Adipocyte (in vitro differentiated cells): ENCODE measurements at regions not wholly inside any gene's neighbourhood (a gene's known extent, or its start where the extent isn't known, plus 50 kb on each side); places are given as distances from the start of the nearest gene placed in this dataset.
A peak's percentile ranks its signal among the peaks of the same experiment; 100 is the strongest.

ENCODE experiments used
- DNase-seq: peaks from one replicate; pipeline ENCODE4 v3.0.0-alpha.2; 2015; ENCODE audit warnings: low read depth
- H3K27me3 ChIP-seq: replicated peaks from 2 replicates; pipeline ENCODE4 v1.7.0; 2013; ENCODE audit warnings: mild to moderate bottlenecking, low read length, moderate library complexity; ENCODE audit not compliant: control insufficient read depth, insufficient read depth
- H3K36me3 ChIP-seq: 2 replicates; pipeline ENCODE4 v1.7.0; 2013; ENCODE audit warnings: low read length, mild to moderate bottlenecking, moderate library complexity; ENCODE audit not compliant: control insufficient read depth, insufficient read depth, severe bottlenecking
- H3K4me1 ChIP-seq: 2 replicates; pipeline ENCODE4 v1.7.0; 2013; ENCODE audit warnings: mild to moderate bottlenecking, low read length, moderate library complexity; ENCODE audit not compliant: control insufficient read depth, insufficient read depth
- H3K4me3 ChIP-seq: 2 replicates; pipeline ENCODE4 v1.7.0; 2013; ENCODE audit warnings: mild to moderate bottlenecking, low read length, moderate library complexity
- H3K9ac ChIP-seq: 2 replicates; pipeline ENCODE4 v1.7.0; 2013; ENCODE audit warnings: mild to moderate bottlenecking, low read length, moderate library complexity
- H3K9me3 ChIP-seq: 2 replicates; pipeline ENCODE4 v1.7.0; 2013; ENCODE audit warnings: mild to moderate bottlenecking, low read length, moderate library complexity; ENCODE audit not compliant: control insufficient read depth

DNA sequence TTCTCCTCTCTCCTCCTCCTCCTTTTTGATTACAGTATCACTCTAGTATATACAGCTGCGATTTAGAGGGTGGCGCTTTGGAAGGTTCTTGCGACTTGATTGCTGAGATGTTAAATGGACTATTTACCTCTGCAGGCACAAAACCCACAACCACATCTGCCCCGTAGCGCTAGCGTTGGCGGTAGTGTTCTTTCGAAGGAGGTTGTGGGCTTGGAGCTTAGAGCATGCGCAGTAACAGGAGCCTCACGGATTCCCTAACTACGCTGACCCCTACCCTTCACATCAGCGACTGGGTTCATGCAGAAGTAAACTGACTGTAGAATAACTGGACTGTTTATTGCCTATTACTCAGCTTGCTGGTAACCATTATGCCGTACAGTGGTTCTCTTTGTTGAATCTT lies 58.0 kb downstream of the CGGBP1 start:
- peak; percentile 7 for DNase-seq
- H3K9ac ChIP-seq, result peak overlapping the region; percentile 52
- H3K27me3 ChIP-seq, result no peaks in the 10 kb centered on the region
- H3K4me3 ChIP-seq, result peak overlapping the region; percentile 74
- H3K9me3 ChIP-seq, result no peaks in the 10 kb centered on the region
- no peaks in the 10 kb centered on the region for H3K4me1 ChIP-seq
- no peaks in the 10 kb centered on the region for H3K36me3 ChIP-seq

DNA sequence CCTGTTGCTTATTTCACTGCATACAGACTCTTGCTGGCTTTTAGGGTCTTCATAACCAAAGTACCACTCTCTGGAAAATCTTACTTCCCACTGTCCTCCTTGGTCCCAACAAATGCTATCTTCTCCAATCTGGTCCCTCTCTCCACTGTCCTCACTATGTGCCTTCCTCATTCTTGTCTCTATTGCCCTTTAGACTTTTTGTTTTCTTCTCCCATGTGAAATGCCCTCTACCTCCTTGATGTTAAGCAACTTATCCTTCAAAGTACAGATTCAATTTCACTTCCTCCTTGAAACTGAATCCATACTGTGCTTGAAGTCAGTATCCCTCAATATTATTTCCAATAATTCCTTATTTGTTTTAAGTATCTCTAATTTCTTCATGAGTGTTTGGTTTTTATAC lies 60.8 kb downstream of the CGGBP1 start:
- DNase-seq, result no peak
- H3K4me3 ChIP-seq, result no peak overlapping the region
- no peaks in the 10 kb centered on the region for H3K36me3 ChIP-seq
- H3K4me1 ChIP-seq, result no peaks in the 10 kb centered on the region
- H3K27me3 ChIP-seq, result no peaks in the 10 kb centered on the region
- H3K9ac ChIP-seq, result no peak overlapping the region
- no peaks in the 10 kb centered on the region for H3K9me3 ChIP-seq

DNA sequence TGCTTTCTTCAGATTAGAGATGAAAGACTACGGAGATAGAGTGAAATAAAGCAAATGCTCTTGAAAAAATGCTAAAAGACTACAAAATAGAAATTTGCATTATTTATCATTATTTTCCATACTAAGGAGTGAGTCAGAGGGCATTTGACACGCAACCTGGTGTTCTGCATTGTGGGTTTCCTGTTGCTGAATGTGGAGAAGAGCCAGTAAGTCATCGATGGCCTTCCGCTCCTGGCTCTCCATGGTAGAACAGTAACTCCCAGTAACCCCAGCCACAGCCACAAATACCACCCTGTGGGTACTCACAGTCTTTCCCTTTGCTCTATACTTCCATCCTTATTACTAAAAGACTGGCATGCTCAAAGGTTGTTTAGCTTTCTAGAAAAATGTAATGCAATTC lies 61.5 kb downstream of the CGGBP1 start:
- H3K4me1 ChIP-seq, result no peaks in the 10 kb centered on the region
- no peak overlapping the region for H3K9ac ChIP-seq
- no peaks in the 10 kb centered on the region for H3K36me3 ChIP-seq
- no peaks in the 10 kb centered on the region for H3K27me3 ChIP-seq
- no peaks in the 10 kb centered on the region for H3K9me3 ChIP-seq
- no peak for DNase-seq
- H3K4me3 ChIP-seq, result no peak overlapping the region

DNA sequence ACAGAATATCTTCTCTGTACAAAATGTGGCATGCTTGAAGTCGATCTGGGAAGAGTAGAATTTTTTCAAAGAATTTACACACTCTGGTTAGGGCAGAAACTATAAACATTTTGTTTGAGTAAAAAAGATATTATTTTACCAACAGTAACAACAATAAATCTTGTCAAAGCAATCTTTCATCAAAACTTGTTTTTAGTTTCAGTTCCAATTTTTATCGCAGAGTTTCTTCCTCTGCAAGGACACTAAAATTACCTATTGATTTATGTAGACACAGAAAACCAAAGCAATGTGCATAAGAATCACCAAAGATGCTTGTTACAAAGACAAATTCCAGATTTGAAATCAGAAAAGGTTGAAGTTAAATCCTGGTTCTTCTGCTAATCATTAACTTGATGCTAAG lies 61.9 kb downstream of the CGGBP1 start:
- Histone ChIP-seq H3K4me3 (no peak overlapping the region), H3K36me3 (no peaks in the 10 kb centered on the region), H3K4me1 (no peaks in the 10 kb centered on the region), H3K9me3 (no peaks in the 10 kb centered on the region), H3K27me3 (no peaks in the 10 kb centered on the region), H3K9ac (no peak overlapping the region)
- DNase-seq, result no peak

DNA sequence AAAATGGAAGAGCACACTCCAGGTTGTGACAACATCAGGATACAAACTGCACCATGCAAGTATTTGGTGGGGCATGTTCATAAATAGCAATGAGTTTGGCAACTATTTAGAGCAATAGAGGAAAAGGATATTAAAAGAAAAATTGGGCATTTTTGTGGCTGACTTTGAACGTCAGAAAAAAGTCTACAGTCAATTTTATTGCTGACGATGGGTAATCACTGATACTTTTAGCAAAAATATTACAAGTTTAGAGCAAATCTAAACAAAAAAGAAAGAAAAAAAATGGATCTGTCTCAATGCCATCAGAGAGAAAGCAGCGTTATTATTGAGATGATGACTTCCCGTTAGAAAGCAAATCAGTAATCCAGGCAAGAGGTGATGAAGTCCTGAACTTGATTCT lies 65.2 kb downstream of the CGGBP1 start:
- no peaks in the 10 kb centered on the region for H3K36me3 ChIP-seq
- no peaks in the 10 kb centered on the region for H3K9me3 ChIP-seq
- H3K9ac ChIP-seq, result no peak overlapping the region
- H3K27me3 ChIP-seq, result no peaks in the 10 kb centered on the region
- H3K4me1 ChIP-seq, result no peaks in the 10 kb centered on the region
- no peak overlapping the region for H3K4me3 ChIP-seq
- DNase-seq, result no peak

DNA sequence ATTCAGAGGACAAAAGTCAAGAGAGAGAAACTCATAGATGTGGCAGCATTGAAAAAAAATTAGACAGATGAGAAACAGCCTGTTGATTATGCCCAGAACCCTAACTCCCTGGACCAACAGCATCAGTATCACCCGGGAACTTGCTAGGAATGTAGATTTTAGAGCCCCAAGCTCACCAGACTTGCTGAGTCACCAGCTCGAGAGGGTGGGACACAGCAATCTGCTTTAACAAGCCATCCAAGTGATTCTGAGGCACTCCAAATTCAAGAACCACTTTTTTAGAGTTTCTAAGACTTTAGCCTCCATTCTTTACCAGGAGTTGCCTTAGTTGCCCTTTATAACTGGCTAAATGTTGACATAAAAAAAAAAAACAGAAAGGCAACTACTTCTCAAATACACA lies 70.9 kb downstream of the CGGBP1 start:
- Histone ChIP-seq H3K9me3 (no peaks in the 10 kb centered on the region), H3K4me3 (no peak overlapping the region), H3K36me3 (no peaks in the 10 kb centered on the region), H3K4me1 (no peaks in the 10 kb centered on the region), H3K27me3 (no peaks in the 10 kb centered on the region), H3K9ac (no peak overlapping the region)
- peak; percentile 7 for DNase-seq

DNA sequence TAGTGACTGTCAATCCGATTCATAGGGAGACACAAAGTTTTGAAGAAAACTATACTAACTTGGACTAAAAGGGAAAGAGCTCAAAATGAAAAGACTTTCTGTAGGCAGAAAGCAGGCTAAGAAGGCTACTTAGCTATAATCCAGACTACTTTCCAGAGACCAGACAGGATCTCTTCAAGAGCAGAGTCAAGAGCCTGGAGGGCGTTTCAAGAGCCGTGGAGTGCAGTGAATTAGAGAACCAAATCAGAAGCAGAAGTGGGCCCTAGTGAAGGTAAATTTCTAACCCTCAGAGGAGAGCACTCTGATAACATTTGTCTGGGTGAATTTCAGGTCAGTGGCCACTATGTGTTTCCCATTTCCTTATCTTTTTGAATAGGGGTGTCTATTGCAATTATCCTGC lies 76.4 kb downstream of the CGGBP1 start:
- Histone ChIP-seq H3K36me3 (no peaks in the 10 kb centered on the region), H3K9ac (no peak overlapping the region), H3K27me3 (no peaks in the 10 kb centered on the region), H3K4me1 (peaks cover 6% of the 10 kb centered on the region), H3K4me3 (no peak overlapping the region), H3K9me3 (peaks cover 10% of the 10 kb centered on the region)
- DNase-seq, result no peak

DNA sequence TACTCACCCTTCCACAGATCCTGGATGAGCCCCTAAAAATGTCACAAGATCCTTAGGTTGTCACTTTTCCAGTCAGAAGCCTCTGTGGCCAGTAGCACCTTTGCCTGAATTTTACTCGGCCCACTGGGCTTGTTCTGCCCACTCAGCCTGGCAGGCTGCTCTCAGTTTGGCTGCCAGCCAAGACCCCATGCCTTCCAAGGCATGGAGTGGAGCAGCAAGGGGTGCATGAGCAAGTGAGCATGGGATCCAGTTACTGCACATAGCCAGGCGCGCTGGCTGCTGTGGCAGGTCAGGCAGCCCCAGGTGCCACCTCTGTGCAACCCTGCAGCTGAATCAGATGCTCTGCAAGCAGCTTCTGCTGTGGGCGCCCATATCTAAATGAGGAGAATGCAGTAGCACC lies 79.3 kb downstream of the CGGBP1 start:
- peaks cover 6% of the 10 kb centered on the region for H3K4me1 ChIP-seq
- H3K9ac ChIP-seq, result no peak overlapping the region
- no peak for DNase-seq
- H3K36me3 ChIP-seq, result no peaks in the 10 kb centered on the region
- no peak overlapping the region for H3K4me3 ChIP-seq
- H3K27me3 ChIP-seq, result no peaks in the 10 kb centered on the region
- peaks cover 10% of the 10 kb centered on the region for H3K9me3 ChIP-seq

DNA sequence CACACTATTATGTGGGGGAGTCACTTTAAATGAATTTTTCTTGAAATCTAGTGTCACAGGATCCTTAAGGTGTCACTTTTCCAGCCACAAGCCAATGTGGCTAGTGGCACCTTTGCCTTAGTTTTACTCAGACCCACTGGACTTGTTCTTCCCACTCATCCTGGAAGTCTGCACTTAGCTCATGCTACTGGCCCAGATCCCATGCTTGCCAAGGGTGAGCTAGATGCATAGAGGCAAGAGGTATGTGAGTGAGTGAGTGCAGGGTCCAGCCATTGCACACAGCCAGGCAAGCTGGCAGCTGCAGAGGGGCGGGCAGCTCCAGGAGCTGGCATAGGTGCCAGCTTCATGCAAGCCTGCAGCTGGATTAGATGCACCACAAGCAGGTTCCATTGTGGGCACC lies 81.0 kb downstream of the CGGBP1 start:
- no peak overlapping the region for H3K4me3 ChIP-seq
- H3K9ac ChIP-seq, result no peak overlapping the region
- peaks cover 10% of the 10 kb centered on the region for H3K9me3 ChIP-seq
- H3K4me1 ChIP-seq, result peaks cover 6% of the 10 kb centered on the region
- H3K36me3 ChIP-seq, result no peaks in the 10 kb centered on the region
- DNase-seq, result no peak
- H3K27me3 ChIP-seq, result peaks cover 3% of the 10 kb centered on the region

DNA sequence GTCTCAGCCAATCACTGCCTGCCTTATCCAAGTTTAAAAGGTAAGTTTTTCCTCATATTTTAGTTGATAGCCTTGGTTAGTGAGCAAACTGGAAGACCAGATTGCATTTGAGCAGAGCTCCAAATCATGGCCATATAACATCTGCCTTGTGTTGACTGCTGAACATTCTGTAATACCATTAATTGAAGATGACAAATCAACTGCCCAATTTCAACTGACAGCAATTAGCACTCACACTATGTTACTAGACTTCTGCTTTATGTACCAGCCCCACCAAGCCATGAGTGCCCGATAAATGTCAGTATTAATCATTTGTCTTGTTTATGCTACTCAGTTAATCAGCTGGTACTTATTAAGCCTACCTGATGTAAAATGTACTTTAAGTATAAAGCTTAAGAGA lies 83.1 kb downstream of the CGGBP1 start:
- DNase-seq, result no peak
- Histone ChIP-seq H3K36me3 (no peaks in the 10 kb centered on the region), H3K4me1 (peaks cover 6% of the 10 kb centered on the region), H3K27me3 (peaks cover 3% of the 10 kb centered on the region), H3K9me3 (peaks cover 10% of the 10 kb centered on the region), H3K4me3 (no peak overlapping the region), H3K9ac (no peak overlapping the region)

DNA sequence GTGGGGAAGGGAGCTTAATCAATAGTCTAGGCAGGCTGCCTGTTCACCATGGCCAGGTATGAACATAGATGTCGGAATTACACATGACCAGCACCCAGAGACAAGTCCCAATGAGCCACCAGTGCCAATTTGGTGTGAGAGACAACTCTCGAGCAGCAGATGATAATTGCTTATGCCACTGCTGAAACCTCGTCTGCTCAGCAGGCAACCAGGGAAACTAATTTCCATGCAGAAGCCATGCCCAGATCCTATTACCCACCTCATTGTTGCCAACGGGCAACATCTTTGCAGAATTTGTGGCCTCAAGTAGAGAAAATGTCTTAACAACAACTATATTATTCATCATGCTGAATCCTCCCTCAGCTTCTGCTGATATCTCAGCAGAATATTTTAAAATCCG lies 84.9 kb downstream of the CGGBP1 start:
- Histone ChIP-seq H3K9ac (no peak overlapping the region), H3K9me3 (no peaks in the 10 kb centered on the region), H3K27me3 (peaks cover 3% of the 10 kb centered on the region), H3K4me1 (peaks cover 6% of the 10 kb centered on the region), H3K36me3 (no peaks in the 10 kb centered on the region), H3K4me3 (no peak overlapping the region)
- DNase-seq, result no peak

DNA sequence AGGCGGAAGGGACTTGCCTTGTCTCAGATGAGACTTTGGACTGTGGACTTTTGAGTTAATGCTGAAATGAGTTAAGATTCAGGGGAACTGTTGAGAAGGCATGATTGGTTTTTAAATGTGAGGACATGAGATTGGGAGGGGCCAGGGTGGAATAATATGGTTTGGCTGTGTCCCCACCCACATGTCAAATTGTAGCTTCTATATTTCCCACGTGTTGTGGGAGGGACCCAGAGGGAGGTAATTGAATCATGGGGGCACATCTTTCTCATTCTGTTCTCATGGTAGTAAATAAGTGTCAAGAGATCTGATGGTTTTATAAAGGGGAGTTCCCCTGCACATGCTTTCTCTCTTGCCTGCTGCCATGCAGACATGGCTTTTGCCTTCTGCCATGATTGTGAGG lies 89.2 kb downstream of the CGGBP1 start:
- Histone ChIP-seq H3K4me1 (no peaks in the 10 kb centered on the region), H3K36me3 (no peaks in the 10 kb centered on the region), H3K27me3 (peaks cover 3% of the 10 kb centered on the region), H3K9ac (no peak overlapping the region), H3K9me3 (no peaks in the 10 kb centered on the region), H3K4me3 (no peak overlapping the region)
- DNase-seq, result no peak
